ENCODE measurements at regions not wholly inside any gene's neighbourhood (a gene's known extent, or its start where the extent isn't known, plus 50 kb on each side); places are given as distances from the start of the nearest gene placed in this dataset.
"Not testable (repeated sequence)": the region's sequence is repeated elsewhere in the genome, so short reads cannot be mapped to it uniquely, and the experiment has no call there.

DNA sequence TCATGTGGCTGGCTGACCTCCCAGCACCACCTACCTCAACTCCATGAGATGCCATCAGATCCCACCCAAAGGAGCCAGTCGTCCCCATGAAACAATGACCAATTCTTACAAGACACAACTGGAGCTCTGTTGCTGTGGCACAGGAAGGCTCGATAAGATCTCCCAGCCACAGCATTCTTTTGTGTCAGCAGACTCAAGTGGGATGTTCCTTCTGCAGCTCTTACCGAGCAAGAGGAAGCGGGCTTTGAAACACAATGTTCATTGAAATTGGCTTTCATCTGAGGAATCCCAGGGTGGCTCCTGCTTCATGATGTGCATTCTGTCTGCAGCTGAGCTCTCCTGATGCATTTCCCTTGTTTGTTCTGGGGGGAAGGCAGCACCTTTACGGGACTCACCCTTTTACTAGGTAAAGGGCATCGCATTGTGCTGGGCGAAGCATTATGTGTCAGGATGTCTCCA is 222.0 kb upstream of the SGK1 start:
- TF ChIP-seq GATA2 (IDR thresholded peaks at IDR 0.05; ENCODE audit: insufficient read depth, insufficient read length, low read depth, low read length) (peak; percentile 64), POLR2AphosphoS5 (IDR thresholded peaks at IDR 0.05; ENCODE audit: insufficient read depth, low read depth, low read length) (no peak)
- FAIRE-seq (peak; percentile 35), DNase-seq (ENCODE audit: low read depth, low spot score) (no peak)
- Histone ChIP-seq H3K9me1 (replicated peaks; ENCODE audit: control insufficient read depth, extremely low read depth, insufficient read depth, low read length) (no peaks in the 10 kb centered on the region), H2AFZ (ENCODE audit: low read depth, low read length) (no peak overlapping the region), H3K79me2 (ENCODE audit: control insufficient read depth, insufficient read depth, low read length) (no peaks in the 10 kb centered on the region), H3K4me3 (replicated peaks in 1 of 3; ENCODE audit: insufficient read depth in 1 of 3, low read depth in 1 of 3, low read length in 3 of 3) (no peak overlapping the region), H3K9me3 (replicated peaks; ENCODE audit: control insufficient read depth, insufficient read depth, low read length) (no peaks in the 10 kb centered on the region), H4K20me1 (replicated peaks; ENCODE audit: control insufficient read depth, extremely low read depth, insufficient read depth, low read length) (no peaks in the 10 kb centered on the region), H3K36me3 (ENCODE audit: control insufficient read depth in 2 of 2, extremely low read depth in 1 of 2, insufficient read depth in 2 of 2, low read length in 2 of 2) (no peaks in the 10 kb centered on the region), H3K27ac (ENCODE audit: insufficient read depth, low read depth, low read length) (no peak overlapping the region), H3K27me3 (ENCODE audit: control insufficient read depth in 2 of 2, insufficient read depth in 2 of 2, low read length in 2 of 2) (no peaks in the 10 kb centered on the region), H3K4me1 (ENCODE audit: control insufficient read depth, extremely low read depth, insufficient read depth, low read length) (peaks cover 6% of the 10 kb centered on the region), H3K9ac (replicated peaks; ENCODE audit: extremely low read depth, insufficient read depth, low read length) (no peak overlapping the region), H3K4me2 (ENCODE audit: insufficient read depth, low read length) (no peak overlapping the region)
- CTCF ChIA-PET, result interaction anchor here (0.9 to 1.3 kb wide), 3 partner anchors 10 to 101 kb away, joined by 3 to 4 read pairs (median 3); no protein-coding TSS in a partner anchor
- no TSS peak for BruUV-seq (replicated peaks)
- intact Hi-C loops (cut with micrococcal nuclease) (no loop called here), dilution Hi-C loops (cut with MboI; ENCODE audit: extremely low pct_ligation_motif_present, low sequenced_read_pairs) (loop anchor here (25.0 kb wide), 1 partner anchor 103 kb away; no protein-coding TSS in a partner anchor)
- POLR2A ChIA-PET, result no interaction called here

DNA sequence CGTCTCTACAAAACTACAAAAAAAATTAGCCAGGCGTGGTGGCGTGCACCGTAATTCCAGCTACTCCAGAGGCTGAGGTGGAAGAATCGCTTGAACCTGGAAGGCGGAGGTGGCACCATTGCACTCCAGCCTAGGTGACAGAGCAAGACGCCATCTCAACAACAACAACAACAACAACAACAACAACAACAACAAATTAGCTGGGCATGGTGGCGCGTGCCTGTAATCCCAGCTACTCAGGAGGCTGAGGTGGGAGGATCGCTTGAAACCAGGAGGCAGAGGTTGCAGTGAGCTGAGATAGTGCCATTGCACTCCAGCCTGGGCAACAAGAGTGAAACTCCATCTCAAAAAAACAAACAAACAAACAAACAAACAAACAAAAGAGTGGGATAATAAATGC is 219.9 kb upstream of the SGK1 start:
- H2AFZ ChIP-seq (ENCODE audit: low read depth, low read length); H3K4me1 ChIP-seq (ENCODE audit: control insufficient read depth, extremely low read depth, insufficient read depth, low read length); H3K9me1 ChIP-seq (replicated peaks; ENCODE audit: control insufficient read depth, extremely low read depth, insufficient read depth, low read length); FAIRE-seq; H3K27me3 ChIP-seq (ENCODE audit: control insufficient read depth in 2 of 2, insufficient read depth in 2 of 2, low read length in 2 of 2); H3K4me3 ChIP-seq (replicated peaks in 1 of 3; ENCODE audit: insufficient read depth in 1 of 3, low read depth in 1 of 3, low read length in 3 of 3); H3K36me3 ChIP-seq (ENCODE audit: control insufficient read depth in 2 of 2, extremely low read depth in 1 of 2, insufficient read depth in 2 of 2, low read length in 2 of 2); BruUV-seq (replicated peaks); POLR2A ChIA-PET; H3K79me2 ChIP-seq (ENCODE audit: control insufficient read depth, insufficient read depth, low read length); H3K9ac ChIP-seq (replicated peaks; ENCODE audit: extremely low read depth, insufficient read depth, low read length); intact Hi-C loops (cut with micrococcal nuclease); H3K4me2 ChIP-seq (ENCODE audit: insufficient read depth, low read length); DNase-seq (ENCODE audit: low read depth, low spot score); H3K27ac ChIP-seq (ENCODE audit: insufficient read depth, low read depth, low read length); H3K9me3 ChIP-seq (replicated peaks; ENCODE audit: control insufficient read depth, insufficient read depth, low read length); H4K20me1 ChIP-seq (replicated peaks; ENCODE audit: control insufficient read depth, extremely low read depth, insufficient read depth, low read length): not testable (repeated sequence)
- dilution Hi-C loops (cut with MboI; ENCODE audit: extremely low pct_ligation_motif_present, low sequenced_read_pairs), result loop anchor here (25.0 kb wide), 1 partner anchor 100 kb away; no protein-coding TSS in a partner anchor
- CTCF ChIA-PET, result interaction anchor here (1.5 kb wide), 1 partner anchor 13 kb away, joined by 6 read pairs; no protein-coding TSS in a partner anchor

All from endothelial cell of umbilical vein (primary cell).